ENCODE measurements at regions not wholly inside any gene's neighbourhood (a gene's known extent, or its start where the extent isn't known, plus 50 kb on each side); places are given as distances from the start of the nearest gene placed in this dataset.
"Not testable (repeated sequence)": the region's sequence is repeated elsewhere in the genome, so short reads cannot be mapped to it uniquely, and the experiment has no call there.

- peak; percentile 37 for TF ChIP-seq CTCF (conservative IDR thresholded peaks at IDR 0.05; ENCODE audit: low read length)
- TF ChIP-seq EZH2phosphoT487 (IDR thresholded peaks at IDR 0.05; ENCODE audit: borderline replicate concordance) = not testable (repeated sequence)
These were observed 196.8 kb downstream of the CCNG2 start for GRCh38 chr4:77353724-77354315.

All from Loucy (cell line).